ENCODE measurements at regions not wholly inside any gene's neighbourhood (a gene's known extent, or its start where the extent isn't known, plus 50 kb on each side); places are given as distances from the start of the nearest gene placed in this dataset.

- no peak for DNase-seq
These were observed 177.3 kb upstream of the PLXNA2 start for GRCh38 chr1:208421486-208421885.

DNA sequence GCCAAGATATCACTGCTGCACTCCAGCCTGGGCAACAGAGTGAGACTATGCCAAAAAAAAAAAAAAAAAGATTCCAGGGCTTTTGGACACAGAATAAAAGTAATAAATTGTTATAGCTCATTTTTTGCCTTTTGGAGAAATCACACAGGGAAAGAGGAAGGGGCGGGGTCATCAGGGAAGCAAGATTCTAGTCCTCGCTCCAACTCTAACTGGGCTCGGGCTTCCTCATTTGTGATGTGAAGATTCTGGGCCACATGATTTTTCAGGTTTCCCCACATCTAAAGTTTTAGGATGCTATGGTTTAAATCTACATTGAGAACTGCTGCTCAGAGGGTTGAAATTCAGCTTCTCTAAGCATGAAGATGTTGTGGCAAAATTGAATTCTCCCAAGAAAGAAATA lies 179.3 kb upstream of the PLXNA2 start:
- no peak for DNase-seq

- DNase-seq: no peak
These were observed 180.9 kb upstream of the PLXNA2 start for GRCh38 chr1:208425096-208425495.

- DNase-seq: no peak
These were observed 186.0 kb upstream of the PLXNA2 start for GRCh38 chr1:208430220-208430619.

DNA sequence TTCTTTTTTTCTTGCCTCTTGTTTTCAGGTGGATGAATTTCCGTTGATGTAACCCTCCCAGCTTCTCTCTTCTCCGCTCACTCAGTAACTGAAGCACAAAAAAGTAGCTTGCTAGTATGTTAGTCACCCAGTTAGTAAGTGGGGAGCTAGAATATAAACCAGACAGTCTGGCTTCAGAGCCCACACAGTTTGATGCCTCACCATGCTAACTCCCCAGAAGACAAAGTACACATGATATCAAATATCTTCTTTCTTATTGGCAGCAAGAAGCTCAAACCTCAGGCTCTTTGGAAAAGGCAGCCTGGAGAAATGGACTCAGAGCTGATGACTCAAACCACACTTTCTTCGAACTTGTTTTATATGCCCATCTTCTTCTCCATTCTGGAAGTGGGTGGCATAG lies 187.5 kb upstream of the PLXNA2 start:
- no peak for DNase-seq

- DNase-seq: no peak
These were observed 188.2 kb upstream of the PLXNA2 start for GRCh38 chr1:208432346-208432745.

- no peak for DNase-seq
These were observed 188.9 kb upstream of the PLXNA2 start for GRCh38 chr1:208433086-208433485.

DNA sequence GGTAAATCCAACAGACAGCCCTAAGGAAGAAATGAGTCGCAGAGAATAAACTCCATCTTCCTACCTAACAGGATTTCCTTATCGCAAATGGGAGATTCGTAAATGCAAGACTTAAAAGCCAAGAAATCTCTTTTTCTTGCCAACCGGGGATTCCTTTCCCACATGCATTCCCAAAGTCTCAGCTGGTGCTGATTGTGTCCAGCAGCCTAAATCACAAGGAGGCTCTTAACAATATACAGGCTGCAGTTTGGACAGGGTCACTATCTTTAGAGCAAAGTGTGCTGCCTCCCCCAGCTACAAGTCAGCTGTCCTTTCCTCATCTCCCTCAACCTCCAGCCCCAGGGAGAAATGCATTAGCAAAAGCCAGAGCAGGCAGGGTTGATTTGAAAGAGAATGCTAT lies 189.8 kb upstream of the PLXNA2 start:
- no peak for DNase-seq

GRCh38 chr1:208437401-208437800 lies 193.2 kb upstream of the PLXNA2 start:
- no peak for DNase-seq

GRCh38 chr1:208438112-208438699 lies 194.0 kb upstream of the PLXNA2 start:
- DNase-seq: no peak

DNA sequence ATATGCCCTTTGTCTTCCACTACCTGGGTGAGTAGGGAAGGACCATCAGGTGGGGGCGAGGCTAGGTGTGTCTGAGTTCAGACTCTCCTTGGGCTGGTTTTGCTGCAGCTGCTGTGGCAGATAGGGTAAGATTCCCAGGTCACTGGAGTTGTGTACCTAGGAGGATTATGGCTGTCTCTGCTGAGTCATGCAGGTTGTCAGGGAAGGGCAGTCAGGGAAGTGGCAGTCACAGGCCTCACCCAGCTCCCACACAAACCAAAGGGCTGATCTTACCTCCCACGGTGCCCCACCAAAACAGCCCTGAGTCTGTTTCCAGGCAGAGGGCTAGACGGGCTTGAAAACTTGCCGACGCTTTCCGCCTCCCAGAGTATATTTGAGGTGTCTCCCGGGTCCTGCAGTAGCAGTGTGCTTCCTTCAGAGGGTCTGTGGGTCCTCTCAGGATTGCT lies 201.6 kb upstream of the PLXNA2 start:
- DNase-seq: no peak

DNA sequence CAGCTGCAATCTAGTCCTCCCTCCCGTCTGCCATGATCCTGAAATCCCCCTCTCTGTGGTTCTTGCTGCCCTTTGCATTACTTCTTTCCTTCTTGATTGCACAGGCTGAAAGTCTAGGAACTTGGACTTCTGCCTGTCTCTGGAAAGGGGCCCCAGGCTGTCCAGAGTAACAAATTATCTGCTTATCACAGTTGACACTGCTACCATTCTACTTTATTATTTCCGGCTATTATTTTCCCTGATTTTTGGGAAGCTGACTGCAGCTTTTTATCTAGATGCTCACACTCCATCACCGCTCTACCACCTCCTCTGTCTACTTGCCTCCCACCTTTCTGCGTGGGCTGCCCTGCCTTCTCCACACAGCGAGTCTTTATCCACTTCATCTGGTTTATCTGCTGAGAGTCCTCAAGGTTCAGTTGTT lies 202.1 kb upstream of the PLXNA2 start:
- DNase-seq: no peak

GRCh38 chr1:208448425-208448824 lies 204.2 kb upstream of the PLXNA2 start:
- no peak for DNase-seq

DNA sequence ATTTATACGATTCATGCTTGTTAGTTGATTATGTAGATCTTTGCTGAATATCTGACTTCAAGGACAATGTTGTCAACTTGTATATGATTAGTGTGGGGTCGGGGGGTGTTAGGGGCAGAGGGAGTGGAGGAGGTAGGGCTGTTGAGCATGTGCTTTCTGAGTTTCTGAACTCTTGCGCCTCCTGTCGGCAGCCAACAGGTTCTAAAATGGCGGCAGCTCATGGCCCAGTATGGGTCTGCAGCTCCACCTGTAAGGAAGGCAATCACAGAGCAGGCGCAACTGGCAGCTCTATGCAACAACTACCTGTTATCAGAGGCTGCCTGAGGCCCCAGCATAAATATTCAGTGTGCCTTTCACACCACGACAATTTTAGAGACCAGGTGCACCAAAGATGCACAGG lies 205.8 kb upstream of the PLXNA2 start:
- DNase-seq: no peak

DNA sequence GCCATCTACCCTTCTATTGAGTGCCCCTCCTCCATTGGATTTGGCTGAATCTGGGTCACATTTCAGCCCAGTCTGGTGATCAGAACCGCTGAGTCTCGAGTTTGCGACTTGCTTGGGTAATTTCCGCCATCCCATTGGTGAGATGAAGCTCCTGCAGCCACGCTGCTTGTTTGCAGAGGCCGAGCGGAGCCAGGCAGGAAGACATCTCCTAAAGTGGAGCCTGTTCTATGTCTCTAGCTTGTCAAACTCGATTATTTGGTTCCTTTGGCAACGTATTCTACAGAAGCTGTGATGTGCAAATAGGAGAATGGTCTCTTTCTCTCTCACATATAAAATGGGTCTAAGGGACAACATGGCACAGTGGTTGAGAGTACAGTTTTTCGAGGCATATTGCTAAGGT lies 206.8 kb upstream of the PLXNA2 start:
- no peak for DNase-seq

DNA sequence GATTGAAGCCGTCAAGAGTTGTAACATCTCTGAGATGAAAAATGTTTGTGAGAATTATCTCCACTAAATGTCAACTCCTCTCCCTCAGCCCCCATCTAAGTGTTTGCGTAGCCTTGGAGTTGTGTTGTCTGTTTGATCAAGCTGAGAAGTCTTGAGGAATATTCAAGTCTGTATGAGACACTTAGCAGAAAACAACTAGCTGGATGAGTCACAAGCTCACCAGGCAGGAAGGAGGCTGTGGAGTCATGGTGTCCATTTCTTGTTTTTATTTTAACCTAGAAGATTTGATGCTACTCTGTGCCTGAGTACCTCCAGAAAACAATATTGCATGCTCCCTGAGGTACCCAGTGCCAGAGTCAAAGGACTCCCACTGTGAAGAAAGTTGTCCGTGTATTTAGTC lies 211.6 kb upstream of the PLXNA2 start:
- DNase-seq: no peak

GRCh38 chr1:208456487-208456886 lies 212.3 kb upstream of the PLXNA2 start:
- DNase-seq: no peak

DNA sequence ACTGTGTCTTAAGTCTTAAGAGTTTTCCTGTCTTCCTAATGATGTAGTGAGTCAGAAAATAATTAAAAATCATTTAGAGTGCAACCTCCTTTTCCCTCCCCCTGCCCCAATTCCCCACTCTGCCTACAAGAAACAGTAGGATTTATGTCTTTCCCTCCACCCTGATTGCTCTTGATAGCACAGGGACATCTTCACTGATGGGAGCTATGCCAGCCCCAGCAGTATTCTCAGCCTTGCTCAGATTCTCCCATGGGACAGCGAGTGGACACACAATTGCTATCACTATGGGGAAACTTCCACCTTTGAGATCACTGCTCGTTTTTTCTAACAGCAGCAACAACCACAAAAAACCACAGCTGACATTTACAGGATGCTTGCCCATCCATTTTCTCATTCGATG lies 216.6 kb upstream of the PLXNA2 start:
- DNase-seq: no peak

GRCh38 chr1:208461680-208462079 lies 217.5 kb upstream of the PLXNA2 start:
- no peak for DNase-seq

- DNase-seq: no peak
These were observed 218.6 kb upstream of the PLXNA2 start for GRCh38 chr1:208462761-208463160.

DNA sequence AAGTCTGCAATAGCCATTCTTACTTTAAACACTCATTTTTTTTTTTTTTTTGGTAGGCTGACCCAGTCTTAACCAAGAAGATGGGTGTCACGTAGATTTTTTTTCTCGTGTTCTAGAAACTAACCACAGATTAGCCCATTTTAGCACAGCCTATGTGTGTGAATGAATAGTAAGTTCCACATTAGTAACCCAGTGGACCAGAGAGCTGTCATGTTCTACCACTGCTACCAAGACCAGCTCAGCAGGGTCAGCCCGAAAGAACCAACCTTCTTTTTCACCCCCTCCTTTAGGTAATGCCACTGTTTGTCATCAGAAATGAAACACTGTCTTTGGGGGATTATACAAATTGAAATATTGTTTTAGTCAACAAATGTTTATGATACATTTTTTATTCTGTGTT lies 221.1 kb upstream of the PLXNA2 start:
- no peak for DNase-seq

- DNase-seq: no peak
These were observed 221.8 kb upstream of the PLXNA2 start for GRCh38 chr1:208465786-208466590.

- no peak for DNase-seq
These were observed 223.1 kb upstream of the PLXNA2 start for GRCh38 chr1:208467151-208467780.

DNA sequence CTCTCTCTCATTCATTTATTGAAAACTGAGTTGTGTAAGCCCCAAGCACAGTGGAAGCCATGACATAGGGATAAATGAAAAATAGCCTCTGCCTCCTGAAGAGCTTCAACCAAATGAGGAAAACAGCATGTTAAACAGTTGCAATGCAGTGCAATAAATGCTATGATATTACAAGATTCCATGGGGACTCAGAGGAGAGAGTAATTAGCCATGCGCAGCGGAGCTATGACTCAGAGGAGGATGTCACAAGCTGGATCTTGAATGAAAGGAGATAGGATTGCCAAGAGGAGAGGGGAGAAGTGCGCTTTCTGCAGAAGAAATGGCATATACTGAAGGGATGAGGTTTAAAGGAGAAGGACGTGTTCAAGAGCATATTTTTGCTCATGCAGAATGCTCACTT lies 231.3 kb upstream of the PLXNA2 start:
- no peak for DNase-seq
